GM13976 (cell line): ENCODE measurements at regions not wholly inside any gene's neighbourhood (a gene's known extent, or its start where the extent isn't known, plus 50 kb on each side); places are given as distances from the start of the nearest gene placed in this dataset.

Experiments used
- DNase-seq: peaks from one replicate; pipeline ENCODE4 v3.0.0; 2012; ENCODE audit warnings: low spot score
- in situ Hi-C: fragments of 300-500 bp; cut with MboI; formaldehyde crosslinking; loops from one replicate; pipeline ENCODE4 v1.12.0; 2022; ENCODE audit warnings: low sequenced_read_pairs, mixed read lengths, inconsistent platforms; ENCODE audit not compliant: unreplicated experiment
- TF ChIP-seq, protein P1 (sequence below): IDR thresholded peaks from 2 replicates; pipeline ENCODE4 v1.5.1; 2012; ENCODE audit warnings: borderline replicate concordance, mild to moderate bottlenecking; ENCODE audit not compliant: insufficient read depth; ENCODE audit errors: extremely low read depth, missing control alignments, control extremely low read depth

DNA sequence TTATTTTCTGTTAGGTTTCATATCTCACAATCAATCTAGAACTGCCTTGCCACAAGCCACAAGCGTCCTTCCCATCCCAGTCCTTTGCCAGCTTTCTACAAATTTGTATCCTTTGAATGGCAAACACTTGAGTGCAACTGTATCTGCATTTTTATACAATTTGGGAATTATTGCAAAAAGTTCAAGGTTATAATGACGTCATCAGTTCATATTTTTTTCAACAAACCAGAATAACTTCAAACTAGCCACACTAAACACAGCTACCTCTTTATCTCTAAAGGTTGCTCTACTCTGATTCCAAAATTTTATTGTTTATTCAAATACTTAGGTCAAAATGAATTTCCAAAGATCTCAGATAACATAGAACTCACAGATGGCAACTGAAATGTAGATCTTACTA is 877.1 kb downstream of the TMEM182 start:
- in situ Hi-C loops: no loop called here
- no peak for DNase-seq
- TF ChIP-seq, protein P1, sequence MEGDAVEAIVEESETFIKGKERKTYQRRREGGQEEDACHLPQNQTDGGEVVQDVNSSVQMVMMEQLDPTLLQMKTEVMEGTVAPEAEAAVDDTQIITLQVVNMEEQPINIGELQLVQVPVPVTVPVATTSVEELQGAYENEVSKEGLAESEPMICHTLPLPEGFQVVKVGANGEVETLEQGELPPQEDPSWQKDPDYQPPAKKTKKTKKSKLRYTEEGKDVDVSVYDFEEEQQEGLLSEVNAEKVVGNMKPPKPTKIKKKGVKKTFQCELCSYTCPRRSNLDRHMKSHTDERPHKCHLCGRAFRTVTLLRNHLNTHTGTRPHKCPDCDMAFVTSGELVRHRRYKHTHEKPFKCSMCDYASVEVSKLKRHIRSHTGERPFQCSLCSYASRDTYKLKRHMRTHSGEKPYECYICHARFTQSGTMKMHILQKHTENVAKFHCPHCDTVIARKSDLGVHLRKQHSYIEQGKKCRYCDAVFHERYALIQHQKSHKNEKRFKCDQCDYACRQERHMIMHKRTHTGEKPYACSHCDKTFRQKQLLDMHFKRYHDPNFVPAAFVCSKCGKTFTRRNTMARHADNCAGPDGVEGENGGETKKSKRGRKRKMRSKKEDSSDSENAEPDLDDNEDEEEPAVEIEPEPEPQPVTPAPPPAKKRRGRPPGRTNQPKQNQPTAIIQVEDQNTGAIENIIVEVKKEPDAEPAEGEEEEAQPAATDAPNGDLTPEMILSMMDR: no peak

DNA sequence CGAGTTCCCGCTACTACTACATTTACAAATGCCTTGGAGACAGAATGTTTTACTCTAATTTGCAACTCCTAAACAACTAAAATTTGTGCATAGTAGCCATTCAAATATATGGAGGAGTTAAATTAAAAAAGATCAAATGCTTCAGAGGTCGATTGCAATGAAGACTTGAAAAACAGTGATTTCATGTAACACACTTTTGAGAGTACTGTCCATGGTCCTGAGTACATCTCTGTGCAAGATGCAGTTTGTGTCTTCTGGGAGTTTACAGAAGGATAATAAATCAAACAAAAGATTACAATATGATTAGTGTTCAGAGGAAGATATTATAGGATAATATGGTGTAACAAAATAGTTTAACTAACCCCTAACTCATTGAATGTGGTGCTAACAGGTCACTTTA is 894.7 kb downstream of the TMEM182 start:
- TF ChIP-seq, protein P1: no peak
- DNase-seq: peak; percentile 3
- in situ Hi-C loops: no loop called here

DNA sequence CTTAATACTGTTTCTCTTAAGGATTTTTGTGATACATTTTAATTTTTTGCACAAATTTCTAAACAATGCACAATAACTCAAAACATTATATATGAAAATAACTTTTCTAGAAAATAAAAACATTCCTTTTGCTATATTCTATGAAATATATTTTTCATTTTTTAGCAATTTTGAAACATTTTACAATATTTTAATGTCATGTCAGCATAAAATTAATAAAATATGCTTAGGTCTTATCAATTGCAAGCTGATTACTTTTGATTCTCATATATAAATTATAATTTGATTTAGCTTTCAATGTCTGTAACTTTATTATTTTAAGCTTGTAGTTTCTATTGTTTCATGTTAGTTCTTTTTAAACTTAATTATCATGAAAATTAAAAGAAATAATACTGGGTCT is 898.7 kb downstream of the TMEM182 start:
- DNase-seq: no peak
- in situ Hi-C loops: no loop called here
- TF ChIP-seq, protein P1: no peak

DNA sequence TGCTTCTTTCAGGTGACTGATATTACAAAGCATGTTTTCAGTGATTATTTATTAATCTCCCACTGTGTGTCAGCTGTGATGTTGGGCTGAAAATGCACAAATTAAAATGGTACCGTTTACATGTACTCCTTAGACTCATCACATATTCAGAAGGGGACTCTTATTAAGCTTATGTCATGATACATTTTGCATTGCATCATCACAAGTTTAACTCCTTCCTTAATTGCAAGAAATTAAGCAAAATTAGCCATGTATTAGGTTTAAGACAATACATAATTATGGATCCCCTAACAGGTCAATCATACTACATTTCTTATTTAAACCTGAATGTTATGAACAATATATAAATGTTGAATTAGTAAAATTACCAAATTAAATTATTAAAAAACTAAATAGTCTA is 899.1 kb downstream of the TMEM182 start:
- no peak for DNase-seq
- TF ChIP-seq, protein P1: no peak
- in situ Hi-C loops: no loop called here

DNA sequence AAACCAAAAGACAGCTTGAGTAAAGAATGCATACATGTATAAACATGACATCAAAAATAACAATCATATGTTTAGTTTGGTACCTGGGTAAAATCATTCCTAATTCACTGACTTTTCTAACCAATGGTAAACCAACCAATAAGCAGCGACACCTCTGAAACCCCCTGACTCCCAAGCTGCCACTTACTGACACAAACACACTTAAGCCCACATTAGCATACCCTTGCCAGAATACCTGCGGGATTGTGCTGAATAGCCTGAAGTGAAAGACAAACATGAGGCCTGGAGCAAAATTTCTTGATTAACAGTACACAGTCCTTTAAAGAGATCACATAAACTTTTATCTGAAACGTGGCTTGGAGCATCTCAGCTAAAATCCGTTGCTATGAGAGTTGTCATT is 902.9 kb downstream of the TMEM182 start:
- in situ Hi-C loops: no loop called here
- no peak for DNase-seq

DNA sequence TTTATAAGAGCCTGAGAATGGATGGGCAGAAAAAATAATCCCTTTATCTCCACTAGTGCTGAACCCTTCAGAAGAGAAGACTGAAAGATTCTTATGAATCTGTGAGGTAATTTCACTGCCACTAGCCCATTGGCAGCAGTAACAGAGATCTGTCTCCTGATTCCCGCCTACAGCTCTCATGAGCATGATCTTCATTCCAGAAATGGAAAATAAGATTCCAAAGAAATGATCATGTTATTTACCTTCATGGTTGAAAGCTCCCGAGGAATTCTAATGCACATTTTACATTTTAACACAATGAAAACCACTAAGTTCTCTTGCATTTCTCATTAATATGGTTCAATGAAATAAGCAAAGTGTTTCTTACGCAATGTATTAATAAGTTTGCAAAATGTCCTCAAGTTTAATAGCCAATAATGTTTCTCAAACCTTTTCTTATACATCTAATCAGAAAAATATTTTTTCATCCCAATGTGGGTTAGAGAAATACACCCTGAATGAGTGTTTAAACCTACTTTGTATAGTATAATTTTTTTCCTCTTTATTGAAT is 905.6 kb downstream of the TMEM182 start:
- in situ Hi-C loops: no loop called here
- TF ChIP-seq, protein P1: no peak
- no peak for DNase-seq

More for the DNA sequence above, 902.9 kb downstream of the TMEM182 start:
- TF ChIP-seq, protein P1: no peak

DNA sequence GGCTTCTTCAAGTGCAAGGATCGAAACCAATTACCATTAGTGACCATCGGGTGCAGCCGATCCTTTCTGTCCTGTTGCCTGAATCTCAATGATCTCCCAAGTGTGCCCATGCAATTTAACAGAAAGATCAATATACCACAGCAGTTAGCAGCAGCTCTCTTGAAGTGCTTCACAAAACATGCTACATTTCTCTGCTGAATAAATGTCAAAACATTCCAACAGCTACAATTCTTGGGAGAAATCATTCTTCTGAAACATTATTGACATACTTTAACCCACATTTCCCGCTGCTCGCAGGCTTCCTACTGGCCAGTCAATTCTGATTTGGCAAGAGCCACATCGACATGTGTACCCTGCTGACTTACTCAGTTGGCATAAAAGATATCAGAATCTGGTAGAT is 907.7 kb downstream of the TMEM182 start:
- TF ChIP-seq, protein P1: no peak
- DNase-seq: no peak
- in situ Hi-C loops: no loop called here
